GM23338 (cell line): ENCODE measurements at regions not wholly inside any gene's neighbourhood (a gene's known extent, or its start where the extent isn't known, plus 50 kb on each side); places are given as distances from the start of the nearest gene placed in this dataset.

Source experiments
- ATAC-seq: fragments of 200-7000 bp; cut with Tn5 transposase; 3 replicates; pipeline ENCODE4 v1.9.1; 2020
- DNase-seq: peaks from one replicate; pipeline ENCODE4 v3.0.0-alpha.2; 2015; ENCODE audit warnings: low spot score
- H2AFZ ChIP-seq: fragments of 200-600 bp; sonication (generic); 2 replicates; pipeline ENCODE4 v1.8.0; 2016; ENCODE audit warnings: antibody characterized with exemption, mild to moderate bottlenecking, moderate library complexity
- H3F3A ChIP-seq: fragments of 200-600 bp; sonication (generic); replicated peaks from 2 replicates; pipeline ENCODE4 v1.8.0; 2017; ENCODE audit warnings: antibody characterized with exemption, mixed run types, low read depth
- H3K27ac ChIP-seq: fragments of 200-600 bp; sonication (generic); 2 replicates; pipeline ENCODE4 v1.6.1; 2016; ENCODE audit warnings: low read depth
- H3K27me3 ChIP-seq: fragments of 200-600 bp; sonication (generic); 2 replicates; pipeline ENCODE4 v1.8.0; 2016; ENCODE audit warnings: mild to moderate bottlenecking, mixed run types, moderate library complexity; ENCODE audit not compliant: insufficient read depth
- H3K36me3 ChIP-seq: fragments of 200-600 bp; sonication (generic); 2 replicates; pipeline ENCODE4 v1.8.0; 2016; ENCODE audit warnings: mild to moderate bottlenecking; ENCODE audit not compliant: insufficient read depth
- H3K4me1 ChIP-seq: fragments of 200-600 bp; sonication (generic); 2 replicates; pipeline ENCODE4 v1.8.0; 2016; ENCODE audit warnings: mild to moderate bottlenecking, moderate library complexity; ENCODE audit not compliant: insufficient read depth
- H3K4me2 ChIP-seq: fragments of 200-600 bp; sonication (generic); 2 replicates; pipeline ENCODE4 v1.7.1; 2017; ENCODE audit warnings: mixed run types
- H3K4me3 ChIP-seq: fragments of 200-600 bp; sonication (generic); 2 replicates; pipeline ENCODE4 v1.6.1; 2016; ENCODE audit warnings: mixed run types
- H3K79me2 ChIP-seq: fragments of 200-600 bp; sonication (generic); replicated peaks from 2 replicates; pipeline ENCODE4 v1.8.0; 2017; ENCODE audit warnings: mild to moderate bottlenecking; ENCODE audit not compliant: insufficient read depth
- H3K9me2 ChIP-seq: fragments of 200-600 bp; sonication (generic); 2 replicates; pipeline ENCODE4 v1.8.0; 2017; ENCODE audit not compliant: insufficient read depth
- H4K20me1 ChIP-seq: fragments of 200-600 bp; sonication (generic); replicated peaks from 2 replicates; pipeline ENCODE4 v1.8.0; 2017; ENCODE audit warnings: mild to moderate bottlenecking; ENCODE audit not compliant: insufficient read depth
- H3K27ac Mint-ChIP-seq: 2 replicates; pipeline ENCODE4 v1.8.0; 2020; ENCODE audit warnings: inconsistent platforms, mild to moderate bottlenecking, moderate library complexity, mixed read lengths
- H3K27me3 Mint-ChIP-seq: 3 replicates; pipeline ENCODE4 v1.8.0; 2022; ENCODE audit warnings: low read depth, mild to moderate bottlenecking, moderate library complexity, mixed read lengths, inconsistent platforms; ENCODE audit not compliant: insufficient read depth, poor library complexity
- H3K36me3 Mint-ChIP-seq: 3 replicates; pipeline ENCODE4 v1.8.0; 2021; ENCODE audit warnings: low read depth, mild to moderate bottlenecking, inconsistent platforms, moderate library complexity, mixed read lengths
- H3K4me1 Mint-ChIP-seq: 3 replicates; pipeline ENCODE4 v1.8.0; 2020; ENCODE audit warnings: mild to moderate bottlenecking, inconsistent platforms, mixed read lengths
- H3K4me3 Mint-ChIP-seq: 3 replicates; pipeline ENCODE4 v1.8.0; 2021; ENCODE audit warnings: moderate library complexity, mild to moderate bottlenecking, inconsistent platforms, mixed read lengths
- H3K9me3 Mint-ChIP-seq: 3 replicates; pipeline ENCODE4 v1.8.0; 2020; ENCODE audit warnings: moderate library complexity, mild to moderate bottlenecking, inconsistent platforms, mixed read lengths
- CREB1 ChIP-seq: fragments of 250-450 bp; sonication (Bioruptor Pico); IDR thresholded peaks from 2 replicates; pipeline ENCODE4 v1.5.0; 2020; ENCODE audit warnings: low read depth, mild to moderate bottlenecking, moderate library complexity
- CTCF ChIP-seq, 2 experiments: fragments of 200-600 bp in 1 of 2; sonication (generic) in 1 of 2; conservative IDR thresholded peaks; 2 replicates each; pipeline versions ENCODE4 v1.5.1 to v1.6.1; 2016 to 2017; ENCODE audit warnings: antibody characterized with exemption in 2 of 2, low read depth in 2 of 2, mild to moderate bottlenecking in 2 of 2, moderate library complexity in 1 of 2
- EZH2 ChIP-seq: fragments of 200-600 bp; sonication (generic); IDR thresholded peaks from one replicate; pipeline ENCODE4 v1.8.0; 2017; ENCODE audit warnings: antibody characterized with exemption, mild to moderate bottlenecking, low read depth; ENCODE audit not compliant: unreplicated experiment
- EZH2phosphoT487 ChIP-seq: fragments of 200-600 bp; sonication (generic); IDR thresholded peaks from one replicate; pipeline ENCODE4 v1.8.1; 2018; ENCODE audit warnings: antibody characterized with exemption; ENCODE audit not compliant: unreplicated experiment
- JUNB ChIP-seq: IDR thresholded peaks from one replicate; pipeline ENCODE4 v1.6.1; 2016; ENCODE audit warnings: antibody characterized with exemption; ENCODE audit not compliant: unreplicated experiment
- NANOG ChIP-seq: IDR thresholded peaks from 2 replicates; pipeline ENCODE4 v1.6.1; 2016; ENCODE audit warnings: antibody characterized with exemption, borderline replicate concordance
- POLR2AphosphoS5 ChIP-seq: IDR thresholded peaks from 2 replicates; pipeline ENCODE4 v1.6.1; 2016; ENCODE audit warnings: antibody characterized with exemption, low read depth
- REST ChIP-seq: IDR thresholded peaks from one replicate; pipeline ENCODE4 v1.6.1; 2018; ENCODE audit warnings: antibody characterized with exemption; ENCODE audit not compliant: unreplicated experiment
- STAT1 ChIP-seq: IDR thresholded peaks from one replicate; pipeline ENCODE4 v1.6.1; 2016; ENCODE audit warnings: antibody characterized with exemption; ENCODE audit not compliant: unreplicated experiment
- TF ChIP-seq, protein P1 (sequence below): fragments of 250-450 bp; sonication (Bioruptor Pico); IDR thresholded peaks from 2 replicates; pipeline ENCODE4 v1.5.0; 2020; ENCODE audit warnings: mild to moderate bottlenecking, moderate library complexity

GRCh38 chr14:61885203-61885961 is 123.2 kb downstream of the SNAPC1 start (continued):
- no peak for TF ChIP-seq EZH2phosphoT487
- no peak for TF ChIP-seq REST
- no peak for TF ChIP-seq JUNB
- TF ChIP-seq NANOG, result no peak
- TF ChIP-seq EZH2, result no peak
- TF ChIP-seq CTCF (conservative IDR thresholded peaks at IDR 0.05; ENCODE audit: low read depth in 2 of 2), result no peak
- no peak for TF ChIP-seq CREB1
- TF ChIP-seq STAT1, result no peak

DNA sequence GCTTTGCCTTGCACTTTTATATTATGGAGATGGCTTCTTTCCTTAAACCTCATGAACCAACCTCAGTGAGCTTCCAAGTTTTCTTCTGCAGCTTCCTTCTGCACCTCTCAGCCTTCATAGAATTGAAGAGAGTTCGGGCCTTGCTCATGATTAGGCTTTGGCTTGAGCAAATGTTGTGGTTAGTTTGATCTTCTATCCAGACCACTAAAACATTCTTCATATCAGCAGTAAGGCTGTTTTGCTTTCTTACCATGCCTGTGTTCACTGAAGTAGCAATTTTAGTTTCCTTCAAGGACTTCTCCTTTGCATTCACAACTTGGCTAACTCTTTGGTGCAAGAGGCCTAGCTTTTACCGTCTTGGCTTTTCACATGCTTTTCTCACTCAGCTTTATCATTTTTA is 125.4 kb downstream of the SNAPC1 start:
- H3K4me3 ChIP-seq, result no peak overlapping the region
- H3K36me3 ChIP-seq, result no peaks in the 10 kb centered on the region
- H3K27me3 Mint-ChIP-seq, result no peaks in the 10 kb centered on the region
- H3K4me1 Mint-ChIP-seq, result peaks cover 24% of the 10 kb centered on the region
- no peak overlapping the region for H3K27ac ChIP-seq
- no peak overlapping the region for H2AFZ ChIP-seq
- H3K36me3 Mint-ChIP-seq, result 0 out of 3 replicates have a peak, but pooled peaks cover 3% of the 10 kb centered on the region
- H3K79me2 ChIP-seq, result no peaks in the 10 kb centered on the region
- H3K27ac Mint-ChIP-seq, result no peak overlapping the region
- peaks cover 5% of the 10 kb centered on the region; the same call in 1 of the 3 replicates for H3K9me3 Mint-ChIP-seq
- H3K27me3 ChIP-seq, result no peaks in the 10 kb centered on the region
- no peaks in the 10 kb centered on the region for H3F3A ChIP-seq
- H3K9me2 ChIP-seq, result no peaks in the 10 kb centered on the region
- H3K4me2 ChIP-seq, result no peak overlapping the region
- no peak overlapping the region for H3K4me3 Mint-ChIP-seq
- peaks cover 25% of the 10 kb centered on the region for H3K4me1 ChIP-seq
- DNase-seq (no peak), ATAC-seq (no peak)
- H4K20me1 ChIP-seq, result no peaks in the 10 kb centered on the region
- TF ChIP-seq POLR2AphosphoS5 (no peak), EZH2 (no peak), CTCF (conservative IDR thresholded peaks at IDR 0.05; ENCODE audit: low read depth in 2 of 2) (no peak), STAT1 (no peak), EZH2phosphoT487 (no peak)
- TF ChIP-seq, protein P1, sequence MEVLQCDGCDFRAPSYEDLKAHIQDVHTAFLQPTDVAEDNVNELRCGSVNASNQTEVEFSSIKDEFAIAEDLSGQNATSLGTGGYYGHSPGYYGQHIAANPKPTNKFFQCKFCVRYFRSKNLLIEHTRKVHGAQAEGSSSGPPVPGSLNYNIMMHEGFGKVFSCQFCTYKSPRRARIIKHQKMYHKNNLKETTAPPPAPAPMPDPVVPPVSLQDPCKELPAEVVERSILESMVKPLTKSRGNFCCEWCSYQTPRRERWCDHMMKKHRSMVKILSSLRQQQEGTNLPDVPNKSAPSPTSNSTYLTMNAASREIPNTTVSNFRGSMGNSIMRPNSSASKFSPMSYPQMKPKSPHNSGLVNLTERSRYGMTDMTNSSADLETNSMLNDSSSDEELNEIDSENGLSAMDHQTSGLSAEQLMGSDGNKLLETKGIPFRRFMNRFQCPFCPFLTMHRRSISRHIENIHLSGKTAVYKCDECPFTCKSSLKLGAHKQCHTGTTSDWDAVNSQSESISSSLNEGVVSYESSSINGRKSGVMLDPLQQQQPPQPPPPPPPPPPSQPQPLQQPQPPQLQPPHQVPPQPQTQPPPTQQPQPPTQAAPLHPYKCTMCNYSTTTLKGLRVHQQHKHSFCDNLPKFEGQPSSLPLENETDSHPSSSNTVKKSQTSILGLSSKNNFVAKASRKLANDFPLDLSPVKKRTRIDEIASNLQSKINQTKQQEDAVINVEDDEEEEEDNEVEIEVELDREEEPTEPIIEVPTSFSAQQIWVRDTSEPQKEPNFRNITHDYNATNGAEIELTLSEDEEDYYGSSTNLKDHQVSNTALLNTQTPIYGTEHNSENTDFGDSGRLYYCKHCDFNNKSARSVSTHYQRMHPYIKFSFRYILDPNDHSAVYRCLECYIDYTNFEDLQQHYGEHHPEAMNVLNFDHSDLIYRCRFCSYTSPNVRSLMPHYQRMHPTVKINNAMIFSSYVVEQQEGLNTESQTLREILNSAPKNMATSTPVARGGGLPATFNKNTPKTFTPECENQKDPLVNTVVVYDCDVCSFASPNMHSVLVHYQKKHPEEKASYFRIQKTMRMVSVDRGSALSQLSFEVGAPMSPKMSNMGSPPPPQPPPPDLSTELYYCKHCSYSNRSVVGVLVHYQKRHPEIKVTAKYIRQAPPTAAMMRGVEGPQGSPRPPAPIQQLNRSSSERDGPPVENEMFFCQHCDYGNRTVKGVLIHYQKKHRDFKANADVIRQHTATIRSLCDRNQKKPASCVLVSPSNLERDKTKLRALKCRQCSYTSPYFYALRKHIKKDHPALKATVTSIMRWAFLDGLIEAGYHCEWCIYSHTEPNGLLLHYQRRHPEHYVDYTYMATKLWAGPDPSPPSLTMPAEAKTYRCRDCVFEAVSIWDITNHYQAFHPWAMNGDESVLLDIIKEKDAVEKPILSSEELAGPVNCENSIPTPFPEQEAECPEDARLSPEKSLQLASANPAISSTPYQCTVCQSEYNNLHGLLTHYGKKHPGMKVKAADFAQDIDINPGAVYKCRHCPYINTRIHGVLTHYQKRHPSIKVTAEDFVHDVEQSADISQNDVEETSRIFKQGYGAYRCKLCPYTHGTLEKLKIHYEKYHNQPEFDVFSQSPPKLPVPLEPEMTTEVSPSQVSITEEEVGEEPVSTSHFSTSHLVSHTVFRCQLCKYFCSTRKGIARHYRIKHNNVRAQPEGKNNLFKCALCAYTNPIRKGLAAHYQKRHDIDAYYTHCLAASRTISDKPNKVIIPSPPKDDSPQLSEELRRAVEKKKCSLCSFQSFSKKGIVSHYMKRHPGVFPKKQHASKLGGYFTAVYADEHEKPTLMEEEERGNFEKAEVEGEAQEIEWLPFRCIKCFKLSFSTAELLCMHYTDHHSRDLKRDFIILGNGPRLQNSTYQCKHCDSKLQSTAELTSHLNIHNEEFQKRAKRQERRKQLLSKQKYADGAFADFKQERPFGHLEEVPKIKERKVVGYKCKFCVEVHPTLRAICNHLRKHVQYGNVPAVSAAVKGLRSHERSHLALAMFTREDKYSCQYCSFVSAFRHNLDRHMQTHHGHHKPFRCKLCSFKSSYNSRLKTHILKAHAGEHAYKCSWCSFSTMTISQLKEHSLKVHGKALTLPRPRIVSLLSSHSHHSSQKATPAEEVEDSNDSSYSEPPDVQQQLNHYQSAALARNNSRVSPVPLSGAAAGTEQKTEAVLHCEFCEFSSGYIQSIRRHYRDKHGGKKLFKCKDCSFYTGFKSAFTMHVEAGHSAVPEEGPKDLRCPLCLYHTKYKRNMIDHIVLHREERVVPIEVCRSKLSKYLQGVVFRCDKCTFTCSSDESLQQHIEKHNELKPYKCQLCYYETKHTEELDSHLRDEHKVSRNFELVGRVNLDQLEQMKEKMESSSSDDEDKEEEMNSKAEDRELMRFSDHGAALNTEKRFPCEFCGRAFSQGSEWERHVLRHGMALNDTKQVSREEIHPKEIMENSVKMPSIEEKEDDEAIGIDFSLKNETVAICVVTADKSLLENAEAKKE (CRISPR knock-in tag), result no peak
